ENCODE measurements at regions not wholly inside any gene's neighbourhood (a gene's known extent, or its start where the extent isn't known, plus 50 kb on each side); places are given as distances from the start of the nearest gene placed in this dataset.

GRCh38 chr5:2052687-2053086 lies 170.0 kb upstream of the IRX4 start:
- DNase-seq = no peak
- Histone ChIP-seq H3K9me2 (replicated peaks; ENCODE audit: low read length) (no peaks in the 10 kb centered on the region), H3K4me2 (ENCODE audit: low read length) (no peak overlapping the region), H3K27ac (ENCODE audit: low read length) (no peak overlapping the region), H3K4me3 (ENCODE audit: low read length) (no peak overlapping the region), H3K9ac (ENCODE audit: low read length) (no peak overlapping the region), H3K4me1 (ENCODE audit: insufficient read depth, low read length) (no peaks in the 10 kb centered on the region), H3K79me2 (ENCODE audit: low read length) (no peaks in the 10 kb centered on the region), H3K36me3 (ENCODE audit: low read depth, low read length) (no peaks in the 10 kb centered on the region), H4K20me1 (ENCODE audit: low read length) (no peaks in the 10 kb centered on the region), H3K27me3 (ENCODE audit: low read length) (peaks cover 59% of the 10 kb centered on the region), H2AFZ (ENCODE audit: low read length) (no peak overlapping the region), H3K9me3 (ENCODE audit: low read length) (no peaks in the 10 kb centered on the region), H3F3A (ENCODE audit: low read length, unreplicated experiment) (no peaks in the 10 kb centered on the region)
- CTCF ChIA-PET = no interaction called here
- TF ChIP-seq EZH2phosphoT487 (IDR thresholded peaks at IDR 0.05; ENCODE audit: borderline replicate concordance, low read length) (no peak), EZH2 (IDR thresholded peaks at IDR 0.05; ENCODE audit: low read length, unreplicated experiment) (no peak), CTCF (conservative IDR thresholded peaks at IDR 0.05; ENCODE audit: low read depth, low read length) (no peak)
- POLR2A ChIA-PET (ENCODE audit: unreplicated experiment) = no interaction called here
- no peak for ATAC-seq
- intact Hi-C loops (cut with micrococcal nuclease) = no loop called here
- no TSS peak for BruUV-seq (replicated peaks)

- Histone ChIP-seq H2AFZ (ENCODE audit: low read length) (no peak overlapping the region), H3K4me2 (ENCODE audit: low read length) (no peak overlapping the region), H3K4me3 (ENCODE audit: low read length) (no peak overlapping the region), H3K9me3 (ENCODE audit: low read length) (no peaks in the 10 kb centered on the region), H3K4me1 (ENCODE audit: insufficient read depth, low read length) (no peaks in the 10 kb centered on the region), H3K79me2 (ENCODE audit: low read length) (no peaks in the 10 kb centered on the region), H3K27me3 (ENCODE audit: low read length) (peaks cover 62% of the 10 kb centered on the region), H4K20me1 (ENCODE audit: low read length) (no peaks in the 10 kb centered on the region), H3K27ac (ENCODE audit: low read length) (no peak overlapping the region), H3F3A (ENCODE audit: low read length, unreplicated experiment) (no peaks in the 10 kb centered on the region), H3K9me2 (replicated peaks; ENCODE audit: low read length) (no peaks in the 10 kb centered on the region), H3K36me3 (ENCODE audit: low read depth, low read length) (no peaks in the 10 kb centered on the region), H3K9ac (ENCODE audit: low read length) (no peak overlapping the region)
- ChIA-PET POLR2A (ENCODE audit: unreplicated experiment) (no interaction called here), CTCF (no interaction called here)
- TF ChIP-seq EZH2phosphoT487 (IDR thresholded peaks at IDR 0.05; ENCODE audit: borderline replicate concordance, low read length) = no peak
- no peak for TF ChIP-seq EZH2 (IDR thresholded peaks at IDR 0.05; ENCODE audit: low read length, unreplicated experiment)
- no peak for TF ChIP-seq CTCF (conservative IDR thresholded peaks at IDR 0.05; ENCODE audit: low read depth, low read length)
- BruUV-seq (replicated peaks) = no TSS peak
- ATAC-seq (no peak), DNase-seq (no peak)
- intact Hi-C loops (cut with micrococcal nuclease) = no loop called here
Measured at GRCh38 chr5:2049876-2050275, 167.2 kb upstream of the IRX4 start.

- no TSS peak for BruUV-seq (replicated peaks)
- no peak overlapping the region for H3K27ac ChIP-seq (ENCODE audit: low read length)
- no peaks in the 10 kb centered on the region for H3F3A ChIP-seq (ENCODE audit: low read length, unreplicated experiment)
- H4K20me1 ChIP-seq (ENCODE audit: low read length) = no peaks in the 10 kb centered on the region
- no peaks in the 10 kb centered on the region for H3K79me2 ChIP-seq (ENCODE audit: low read length)
- POLR2A ChIA-PET (ENCODE audit: unreplicated experiment) = no interaction called here
- ATAC-seq (no peak), DNase-seq (no peak)
- H3K9me3 ChIP-seq (ENCODE audit: low read length) = no peaks in the 10 kb centered on the region
- H3K4me2 ChIP-seq (ENCODE audit: low read length) = no peak overlapping the region
- H3K9ac ChIP-seq (ENCODE audit: low read length) = no peak overlapping the region
- H3K36me3 ChIP-seq (ENCODE audit: low read depth, low read length) = no peaks in the 10 kb centered on the region
- peaks cover 62% of the 10 kb centered on the region for H3K27me3 ChIP-seq (ENCODE audit: low read length)
- no peaks in the 10 kb centered on the region for H3K4me1 ChIP-seq (ENCODE audit: insufficient read depth, low read length)
- no peak overlapping the region for H3K4me3 ChIP-seq (ENCODE audit: low read length)
- no peak for TF ChIP-seq CTCF (conservative IDR thresholded peaks at IDR 0.05; ENCODE audit: low read depth, low read length)
- no peak for TF ChIP-seq EZH2phosphoT487 (IDR thresholded peaks at IDR 0.05; ENCODE audit: borderline replicate concordance, low read length)
- no peak for TF ChIP-seq EZH2 (IDR thresholded peaks at IDR 0.05; ENCODE audit: low read length, unreplicated experiment)
- H3K9me2 ChIP-seq (replicated peaks; ENCODE audit: low read length) = no peaks in the 10 kb centered on the region
- CTCF ChIA-PET = no interaction called here
- no peak overlapping the region for H2AFZ ChIP-seq (ENCODE audit: low read length)
- intact Hi-C loops (cut with micrococcal nuclease) = no loop called here
Measured at GRCh38 chr5:2048664-2049063, 165.9 kb upstream of the IRX4 start.
